GM04504 (cell line): ENCODE measurements at regions not wholly inside any gene's neighbourhood (a gene's known extent, or its start where the extent isn't known, plus 50 kb on each side); places are given as distances from the start of the nearest gene placed in this dataset.
A peak's percentile ranks its signal among the peaks of the same experiment; 100 is the strongest.

Experiments used
- DNase-seq: peaks from one replicate; pipeline ENCODE4 v3.0.0-alpha.2; 2012; ENCODE audit warnings: low read depth

GRCh38 chr16:62208934-62209333 is 172.7 kb upstream of the CDH8 start:
- no peak for DNase-seq

GRCh38 chr16:62205459-62205858 is 169.2 kb upstream of the CDH8 start:
- no peak for DNase-seq

- no peak for DNase-seq
These were observed 165.7 kb upstream of the CDH8 start for GRCh38 chr16:62201911-62202310.

- DNase-seq = no peak
These were observed 158.6 kb upstream of the CDH8 start for GRCh38 chr16:62194828-62195227.

DNA sequence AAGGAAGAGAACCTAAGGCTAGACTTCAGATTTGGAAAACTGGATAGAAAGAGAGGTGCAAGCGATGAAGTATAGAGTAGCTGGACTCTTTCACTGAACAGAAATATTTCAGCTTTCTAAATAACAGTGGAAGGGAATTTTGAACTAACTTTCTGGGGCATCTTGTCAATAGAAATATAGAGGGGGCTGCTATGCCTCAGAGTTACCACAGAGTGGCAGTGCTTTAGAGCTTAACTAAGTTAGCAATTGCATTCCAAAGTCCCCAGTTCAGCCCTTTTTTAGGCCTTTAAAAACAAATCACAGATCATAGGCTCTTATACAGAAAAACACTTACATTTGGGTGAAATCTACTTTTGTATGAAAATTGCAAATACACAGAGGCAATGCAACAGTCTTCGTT is 154.2 kb upstream of the CDH8 start:
- DNase-seq = no peak

GRCh38 chr16:62177351-62178203 is 141.3 kb upstream of the CDH8 start:
- DNase-seq = no peak

GRCh38 chr16:62170642-62171041 is 134.4 kb upstream of the CDH8 start:
- no peak for DNase-seq

- no peak for DNase-seq
These were observed 131.3 kb upstream of the CDH8 start for GRCh38 chr16:62167551-62167950.

DNA sequence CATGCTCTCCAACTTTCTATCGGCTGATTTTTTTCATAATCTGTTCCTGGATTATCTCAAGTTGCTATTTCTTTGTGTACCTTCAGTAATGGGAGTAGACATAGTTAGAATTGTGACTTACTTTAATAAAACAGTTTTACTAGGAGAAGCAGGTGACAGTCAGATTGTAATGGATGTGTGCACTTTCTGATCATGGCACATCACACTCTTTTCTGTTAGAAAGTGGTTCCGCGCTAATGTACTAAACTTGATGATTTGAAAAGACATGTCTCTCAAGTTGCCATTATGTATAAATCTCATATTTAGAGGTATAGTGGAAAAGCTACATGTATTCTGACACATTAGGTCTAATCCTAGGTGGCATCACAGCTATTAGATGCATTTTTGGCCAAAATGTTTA is 121.3 kb upstream of the CDH8 start:
- DNase-seq = no peak

- no peak for DNase-seq
These were observed 120.7 kb upstream of the CDH8 start for GRCh38 chr16:62156971-62157370.

- no peak for DNase-seq
These were observed 113.4 kb upstream of the CDH8 start for GRCh38 chr16:62149631-62150030.

GRCh38 chr16:62137996-62138395 is 101.8 kb upstream of the CDH8 start:
- DNase-seq = no peak

DNA sequence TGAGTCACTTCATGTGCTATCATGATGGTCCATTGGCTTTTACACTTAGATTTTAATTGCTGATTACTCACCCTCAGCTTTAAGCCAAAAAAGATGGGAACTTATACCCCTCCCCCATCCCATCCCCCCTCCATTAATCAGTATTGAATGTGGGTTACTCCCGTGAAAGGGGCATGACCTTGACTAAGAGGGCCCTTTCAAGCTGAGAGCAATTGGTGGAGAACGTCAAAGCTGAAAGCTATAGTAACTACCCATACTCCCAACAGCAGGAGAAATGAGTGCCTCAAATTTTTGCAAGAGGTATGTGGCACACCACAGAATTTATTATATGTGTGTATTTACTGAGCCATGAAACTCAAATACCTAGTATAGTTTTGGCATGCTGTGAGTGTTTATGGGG is 99.7 kb upstream of the CDH8 start:
- peak; percentile 1 for DNase-seq

DNA sequence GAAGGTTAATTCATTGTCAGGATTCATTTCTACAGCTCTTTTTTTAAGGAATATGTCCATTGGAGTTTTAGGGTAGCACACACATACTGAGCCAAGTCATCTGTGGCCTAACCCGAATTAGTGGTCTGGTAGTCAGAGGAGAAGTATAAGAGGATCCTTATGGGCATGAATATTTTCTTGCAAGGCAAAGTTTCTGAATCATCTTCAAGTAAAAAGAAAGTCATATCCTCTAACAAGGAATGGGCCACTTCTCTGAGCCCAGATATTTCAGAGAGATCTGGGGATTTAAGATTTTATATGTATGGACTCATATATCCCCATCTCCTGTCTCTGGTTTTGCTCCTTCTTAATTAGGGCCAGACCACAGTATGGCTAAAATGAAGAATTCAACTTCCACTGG is 99.2 kb upstream of the CDH8 start:
- DNase-seq = no peak

GRCh38 chr16:62130101-62130500 is 93.9 kb upstream of the CDH8 start:
- no peak for DNase-seq

DNA sequence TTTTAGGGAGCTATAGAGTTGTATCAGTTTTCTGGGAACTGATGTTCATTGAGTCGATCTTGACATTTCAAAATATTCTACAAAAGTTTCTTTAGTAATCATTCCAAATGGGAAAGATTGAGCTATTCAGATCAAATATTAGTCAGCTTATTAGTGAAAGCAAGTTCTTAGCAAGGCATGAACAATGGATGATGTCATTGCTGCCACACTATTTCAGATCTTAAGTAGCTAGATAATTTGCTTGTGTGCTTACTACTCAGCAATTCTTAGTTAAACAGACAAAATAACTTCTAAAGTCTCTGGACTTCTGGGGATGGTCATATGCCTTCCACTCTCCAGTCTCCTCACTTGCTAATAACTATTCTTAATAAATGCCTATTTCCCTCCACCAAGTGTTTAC is 69.0 kb upstream of the CDH8 start:
- DNase-seq = no peak

- no peak for DNase-seq
These were observed 66.3 kb upstream of the CDH8 start for GRCh38 chr16:62102588-62102987.

DNA sequence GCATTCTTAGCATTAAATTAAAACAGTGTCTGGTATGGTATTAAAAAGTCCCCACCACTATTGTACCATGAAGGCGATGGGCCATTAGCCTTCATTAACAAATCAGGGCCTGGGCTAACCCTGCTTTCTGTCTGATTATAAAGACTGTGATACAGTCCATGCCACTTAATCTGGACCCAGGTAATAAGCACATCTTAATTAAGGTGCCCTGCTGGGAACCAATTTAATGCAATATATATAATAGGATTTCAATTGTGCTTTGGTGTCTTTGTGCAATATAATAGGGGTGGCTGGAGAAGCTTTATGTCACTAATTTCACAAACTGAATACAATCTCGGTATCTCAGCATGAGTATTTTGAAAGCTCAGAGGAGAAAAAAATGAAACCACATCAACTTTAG is 64.4 kb upstream of the CDH8 start:
- no peak for DNase-seq

GRCh38 chr16:62089715-62090114 is 53.5 kb upstream of the CDH8 start:
- no peak for DNase-seq

- DNase-seq = no peak
These were observed 52.6 kb upstream of the CDH8 start for GRCh38 chr16:62088731-62089410.
